DMS 273 (cell line): ENCODE measurements at regions not wholly inside any gene's neighbourhood (a gene's known extent, or its start where the extent isn't known, plus 50 kb on each side); places are given as distances from the start of the nearest gene placed in this dataset.

Source experiments
- DNase-seq: peaks from one replicate; lab custom pipeline; 2025; ENCODE audit not compliant: unreplicated experiment; lab: John Stamatoyannopoulos, UW

- DNase-seq = no peak
Observed at GRCh38 chr6:145244349-145245100, 490.8 kb downstream of the EPM2A start.

GRCh38 chr6:145245119-145245518, 490.2 kb downstream of the EPM2A start:
- DNase-seq = no peak

- DNase-seq = no peak
Observed at GRCh38 chr6:145247692-145248419, 487.5 kb downstream of the EPM2A start.

DNA sequence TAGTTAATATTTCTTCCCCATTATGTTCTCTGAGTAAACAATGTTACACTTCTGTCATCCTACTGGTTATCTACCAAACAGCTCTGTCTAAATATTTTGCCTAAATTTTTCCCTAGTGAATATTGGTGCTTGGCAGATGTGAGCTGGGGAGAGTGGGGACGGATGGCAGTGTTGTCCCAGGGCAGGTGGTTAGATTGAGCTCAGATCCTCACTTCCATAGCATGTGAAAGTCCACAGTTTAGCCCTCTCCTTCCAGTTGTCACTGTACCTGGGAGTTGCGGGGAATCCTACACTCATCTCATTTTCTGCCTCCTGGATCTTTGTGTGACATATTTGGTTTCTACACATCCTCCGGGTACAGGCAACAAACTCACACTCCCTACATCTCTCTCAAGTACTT, 484.9 kb downstream of the EPM2A start:
- no peak for DNase-seq

DNA sequence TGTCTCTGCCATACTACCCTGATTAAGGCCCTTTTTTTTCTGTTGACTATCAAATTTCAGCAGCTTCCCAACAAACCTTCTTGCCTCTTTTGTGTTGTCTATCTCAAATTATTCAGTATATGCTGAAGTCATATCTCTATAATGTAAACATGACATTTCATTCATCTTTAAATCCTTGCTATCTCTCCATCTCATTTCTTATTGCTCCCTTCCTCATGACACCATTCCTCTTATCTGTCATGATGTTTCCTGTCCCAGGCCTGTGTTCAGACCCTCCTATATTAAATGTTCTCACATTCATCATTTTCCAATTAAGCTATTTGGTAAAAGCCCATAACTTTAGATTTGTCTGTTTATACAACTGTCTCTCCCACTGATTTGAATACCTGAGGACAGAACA, 482.6 kb downstream of the EPM2A start:
- DNase-seq = no peak

GRCh38 chr6:145254649-145255401, 480.5 kb downstream of the EPM2A start:
- no peak for DNase-seq

DNA sequence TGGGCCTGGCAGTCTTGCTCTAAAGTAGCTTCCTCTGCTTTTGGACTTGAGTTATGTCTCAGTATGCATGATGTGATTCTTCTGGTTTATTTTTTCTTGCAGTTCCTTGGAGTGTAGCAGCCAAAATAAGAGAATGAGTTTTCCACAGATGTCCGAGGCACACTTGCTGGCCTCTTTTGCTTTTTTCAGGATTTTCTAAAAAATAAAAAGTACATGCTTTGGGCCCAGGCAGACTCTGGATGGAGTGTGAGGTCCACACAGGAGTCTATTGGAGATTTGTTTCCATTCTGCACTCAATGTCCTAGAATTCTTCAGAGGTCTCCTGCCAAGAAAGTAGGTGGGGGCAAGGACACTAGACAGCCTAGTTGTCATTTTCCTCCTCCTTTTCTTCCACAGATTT, 477.6 kb downstream of the EPM2A start:
- DNase-seq = no peak

GRCh38 chr6:145258122-145258521, 477.2 kb downstream of the EPM2A start:
- DNase-seq = no peak

DNA sequence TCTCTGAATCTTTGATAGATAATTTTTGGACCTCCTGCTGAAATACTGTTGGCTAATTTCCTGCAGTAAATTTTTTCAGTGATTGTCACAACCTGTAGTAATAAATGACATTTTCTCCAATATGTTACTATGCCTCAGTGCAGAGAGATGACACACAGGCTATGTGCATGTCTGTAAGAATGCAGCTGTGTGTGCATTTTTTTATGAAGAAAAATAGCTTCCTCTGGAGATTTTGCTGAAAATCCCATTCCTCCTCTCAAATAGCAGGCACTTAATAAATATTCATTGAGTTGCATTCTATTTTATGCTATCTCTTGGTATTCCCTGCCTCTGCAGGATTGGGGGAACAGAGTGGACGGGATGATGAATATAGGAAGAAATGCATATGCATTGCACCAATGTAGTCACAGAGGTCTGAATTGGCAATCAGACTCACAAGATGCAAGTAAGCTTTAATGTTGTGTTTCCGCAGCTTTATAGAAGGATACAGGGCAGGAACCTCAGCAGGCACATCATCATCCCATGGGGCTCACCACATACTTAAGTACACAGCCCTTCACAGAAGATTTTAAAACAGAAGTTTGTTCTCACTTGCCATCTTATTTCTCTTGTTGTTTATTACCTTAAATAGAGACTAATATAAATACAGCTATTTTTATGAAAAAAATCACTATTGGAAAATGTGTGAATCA, 474.7 kb downstream of the EPM2A start:
- no peak for DNase-seq

- DNase-seq = no peak
Observed at GRCh38 chr6:145261758-145262157, 473.6 kb downstream of the EPM2A start.

- no peak for DNase-seq
Observed at GRCh38 chr6:145262771-145263170, 472.5 kb downstream of the EPM2A start.

DNA sequence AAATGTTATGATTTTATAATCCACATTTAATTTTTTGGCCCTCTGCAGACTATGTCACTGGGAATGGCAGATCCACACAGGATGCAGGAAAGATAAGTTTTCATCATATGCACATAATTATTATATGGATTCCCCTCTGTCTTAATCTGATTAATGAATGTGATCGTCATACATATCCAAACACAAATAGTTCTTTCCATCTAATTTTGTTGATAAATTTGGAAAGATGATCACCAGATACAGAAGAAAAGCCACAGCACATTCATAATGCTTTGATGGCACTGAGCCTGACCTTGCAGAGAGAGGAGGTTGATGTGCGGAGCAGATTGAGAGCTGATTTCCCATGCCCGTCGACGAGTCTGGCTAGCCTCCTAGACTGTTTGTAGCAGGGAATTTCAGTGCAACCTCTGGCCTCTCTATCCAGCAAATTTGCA, 471.5 kb downstream of the EPM2A start:
- DNase-seq = no peak

DNA sequence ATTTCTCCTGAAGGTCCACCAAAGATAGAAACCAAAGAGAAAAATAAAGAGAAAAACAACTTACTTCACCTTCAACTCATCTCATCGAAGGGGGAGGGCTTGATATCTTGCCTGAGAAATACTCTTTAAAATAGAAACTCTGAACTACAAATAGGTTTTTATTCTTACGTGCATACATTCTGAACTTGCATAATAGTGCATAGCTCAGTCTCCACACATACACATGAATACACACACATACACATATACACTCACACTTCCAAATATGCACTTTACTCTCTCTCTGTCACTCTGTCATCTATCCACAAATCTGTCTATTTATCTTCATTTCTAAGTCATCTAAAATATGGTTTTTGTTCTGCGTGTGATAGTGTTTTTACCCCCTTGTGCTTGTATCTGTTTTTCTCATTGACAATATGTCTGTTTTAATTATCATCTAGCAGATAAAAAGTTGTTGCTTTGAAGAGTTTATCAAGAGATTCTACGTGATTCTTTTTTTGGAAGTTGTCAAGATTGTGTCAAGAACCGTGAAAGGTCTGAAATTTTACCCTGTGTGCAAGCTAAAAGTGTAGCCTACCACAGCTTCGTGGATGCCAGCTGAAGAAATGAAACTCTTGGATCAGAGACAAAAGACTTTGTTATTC, 468.8 kb downstream of the EPM2A start:
- no peak for DNase-seq

- DNase-seq = no peak
Observed at GRCh38 chr6:145267076-145267867, 468.0 kb downstream of the EPM2A start.

DNA sequence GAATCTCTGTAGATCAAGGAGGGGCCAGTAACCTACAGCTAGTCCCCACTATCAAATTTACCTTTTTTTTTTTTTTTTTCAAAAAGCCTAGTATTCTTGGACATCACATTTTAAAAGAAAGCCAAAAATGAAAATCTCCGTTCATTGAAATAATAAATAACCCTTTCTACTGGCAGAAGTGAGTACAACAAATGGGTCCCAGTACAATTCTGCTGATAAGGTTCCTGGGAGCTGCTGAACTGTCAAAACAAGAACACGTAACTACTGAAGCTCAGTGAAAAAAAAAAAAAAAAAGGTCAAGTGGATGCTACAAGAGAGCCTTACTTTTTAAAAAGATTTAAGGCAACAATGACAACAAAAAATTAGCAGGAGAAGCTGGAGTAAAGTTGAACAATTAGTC, 464.9 kb downstream of the EPM2A start:
- no peak for DNase-seq

DNA sequence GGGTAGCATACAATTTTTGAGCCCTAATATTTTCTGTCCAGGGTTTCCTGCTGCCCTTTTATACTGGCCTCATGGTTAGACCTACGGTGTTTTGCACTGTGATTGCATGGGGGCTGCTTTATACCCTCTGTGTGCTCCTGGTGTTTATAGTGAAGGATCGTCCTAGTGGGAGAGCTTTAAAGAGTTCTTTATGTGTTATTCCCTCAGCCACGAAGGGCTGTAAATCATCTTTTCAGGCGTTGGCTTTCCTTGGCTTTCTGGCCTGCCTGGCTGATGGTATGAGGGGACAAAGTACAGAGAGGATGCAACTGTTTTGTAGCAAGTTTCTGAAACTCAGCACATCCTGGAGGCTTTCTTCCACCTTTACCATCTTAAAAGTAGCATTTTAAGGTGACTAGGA, 464.3 kb downstream of the EPM2A start:
- no peak for DNase-seq

DNA sequence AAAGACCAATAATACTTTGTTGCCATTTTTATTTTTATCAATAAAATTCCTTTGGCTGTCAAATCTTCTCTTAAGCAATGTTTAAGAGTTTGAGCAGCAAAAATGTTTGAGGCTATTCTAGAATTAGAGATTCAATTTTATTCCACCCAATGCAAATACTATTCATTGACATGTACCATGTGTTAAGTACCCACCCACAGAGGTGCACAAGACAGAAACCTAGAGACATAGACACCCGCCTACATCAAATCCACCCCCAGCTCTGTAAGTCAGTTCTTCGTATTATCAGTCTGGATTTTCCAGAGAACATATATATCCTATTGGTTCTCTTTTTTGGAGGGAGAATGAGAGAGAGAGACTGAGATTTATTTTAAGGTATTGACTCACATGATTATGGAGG, 463.7 kb downstream of the EPM2A start:
- DNase-seq = no peak

DNA sequence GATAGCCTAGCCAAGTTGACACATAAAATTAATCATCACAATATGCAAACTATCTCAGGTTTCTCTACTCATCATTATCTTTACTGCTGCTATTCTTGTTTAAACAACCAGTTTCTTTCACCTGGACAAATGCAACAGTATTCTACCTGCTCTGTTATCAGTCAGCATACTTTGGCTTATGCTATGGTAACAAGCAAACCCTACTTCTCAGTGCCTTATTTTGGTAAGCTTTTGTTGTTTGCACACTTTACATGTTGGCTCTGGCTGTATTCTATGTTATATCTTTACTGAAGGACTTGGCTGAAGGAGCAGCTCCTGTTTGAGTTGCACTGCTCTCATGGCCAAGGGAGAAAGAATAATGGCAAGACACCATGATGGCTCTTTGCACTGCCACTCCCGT, 463.1 kb downstream of the EPM2A start:
- no peak for DNase-seq

GRCh38 chr6:145273136-145273535, 462.2 kb downstream of the EPM2A start:
- no peak for DNase-seq

DNA sequence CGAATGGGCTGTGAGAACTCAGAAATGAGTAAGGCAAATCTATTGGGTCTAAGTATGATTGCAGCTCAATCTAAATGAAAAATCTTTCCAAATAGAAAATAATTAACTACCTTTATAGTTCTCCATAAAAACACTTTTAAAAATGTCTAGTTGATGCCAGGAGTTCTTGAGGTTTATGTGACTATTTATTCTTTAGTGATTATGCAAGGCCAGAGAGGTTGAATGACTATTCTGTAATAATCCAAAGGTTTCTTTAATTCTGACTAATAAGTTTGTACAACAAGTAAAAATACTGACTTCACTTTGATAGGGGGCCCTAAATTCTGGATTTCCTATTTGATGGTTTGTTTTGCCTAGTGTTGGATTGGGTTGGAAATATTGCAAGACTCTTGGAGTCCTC, 461.2 kb downstream of the EPM2A start:
- DNase-seq = no peak
